NT2/D1 (cell line): ENCODE measurements at regions not wholly inside any gene's neighbourhood (a gene's known extent, or its start where the extent isn't known, plus 50 kb on each side); places are given as distances from the start of the nearest gene placed in this dataset.
"Not testable (repeated sequence)": the region's sequence is repeated elsewhere in the genome, so short reads cannot be mapped to it uniquely, and the experiment has no call there.

Experiments used
- DNase-seq: peaks from one replicate; pipeline ENCODE4 v3.0.0-alpha.2; 2011; ENCODE audit warnings: low read depth, low spot score
- H3K27me3 ChIP-seq: 2 replicates; pipeline ENCODE4 v1.6.0; 2011; ENCODE audit warnings: mild to moderate bottlenecking; ENCODE audit not compliant: insufficient read length, insufficient read depth
- H3K36me3 ChIP-seq: 2 replicates; pipeline ENCODE4 v1.6.1; 2011; ENCODE audit warnings: mild to moderate bottlenecking, low read length, mixed read lengths; ENCODE audit not compliant: insufficient read depth, insufficient read length
- H3K4me1 ChIP-seq: 2 replicates; pipeline ENCODE4 v1.5.1; 2011; ENCODE audit not compliant: insufficient read depth, insufficient read length
- H3K4me3 ChIP-seq: 2 replicates; pipeline ENCODE4 v1.5.1; 2011; ENCODE audit warnings: low read depth; ENCODE audit not compliant: insufficient read length
- H3K9ac ChIP-seq: 2 replicates; pipeline ENCODE4 v1.6.0; 2011; ENCODE audit warnings: low read depth; ENCODE audit not compliant: insufficient read length
- H3K9me3 ChIP-seq: 2 replicates; pipeline ENCODE4 v1.5.1; 2011; ENCODE audit warnings: mild to moderate bottlenecking, low read length; ENCODE audit not compliant: insufficient read depth
- SUZ12 ChIP-seq: IDR thresholded peaks from 2 replicates; pipeline ENCODE4 v1.6.1; 2011; ENCODE audit not compliant: insufficient read length, insufficient read depth; ENCODE audit errors: extremely low read depth
- YY1 ChIP-seq: IDR thresholded peaks from 2 replicates; pipeline ENCODE4 v1.6.1; 2011; ENCODE audit not compliant: insufficient read length, insufficient read depth
- ZNF274 ChIP-seq: IDR thresholded peaks from 2 replicates; pipeline ENCODE4 v1.6.1; 2011; ENCODE audit warnings: mild to moderate bottlenecking, low read depth, low read length

DNA sequence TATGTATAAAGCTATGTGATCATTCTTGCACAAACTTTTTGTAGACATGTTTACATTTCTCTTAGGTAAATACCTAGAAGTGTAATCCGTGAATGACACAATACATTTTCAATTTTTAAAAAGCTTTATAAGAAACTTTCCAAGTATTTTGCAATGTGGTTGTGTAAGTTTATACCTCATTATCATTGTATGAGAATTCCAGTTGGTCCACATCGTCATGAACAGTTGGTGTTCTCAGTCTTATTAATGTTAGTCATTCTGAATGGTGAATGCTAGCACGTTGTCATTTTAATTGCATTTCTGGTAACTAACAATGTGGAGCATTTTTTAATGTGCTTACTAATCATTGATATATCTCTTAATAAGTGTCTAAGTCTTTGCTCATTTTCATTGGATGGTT lies 116.5 kb upstream of the F13A1 start:
- Histone ChIP-seq H3K27me3 (no peaks in the 10 kb centered on the region), H3K36me3 (no peaks in the 10 kb centered on the region), H3K4me3 (no peak overlapping the region), H3K9ac (no peak overlapping the region), H3K4me1 (peaks cover 3% of the 10 kb centered on the region), H3K9me3 (no peaks in the 10 kb centered on the region)
- no peak for DNase-seq
- TF ChIP-seq YY1 (no peak), SUZ12 (no peak)

DNA sequence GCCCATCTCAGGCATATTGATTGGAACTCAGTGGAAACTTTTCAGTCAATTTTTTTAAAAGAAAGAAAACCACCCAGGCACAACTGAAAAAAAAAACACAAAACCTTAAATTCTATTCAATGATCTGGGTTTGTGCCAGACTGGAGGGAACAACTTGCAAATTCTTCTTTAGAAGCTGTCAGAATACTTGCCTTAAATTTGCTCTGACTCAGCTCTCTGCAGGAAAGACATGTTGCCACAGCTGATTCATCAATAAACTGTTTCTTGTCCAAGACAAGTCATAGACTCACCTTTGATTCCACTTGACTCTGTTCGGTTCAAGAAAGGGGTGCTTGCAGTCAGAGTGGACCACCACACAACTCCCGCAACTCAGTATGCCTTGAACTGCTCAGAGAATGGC lies 117.8 kb upstream of the F13A1 start:
- H3K9me3 ChIP-seq: no peaks in the 10 kb centered on the region
- H3K4me1 ChIP-seq: peaks cover 3% of the 10 kb centered on the region
- no peak for DNase-seq
- TF ChIP-seq YY1: no peak
- no peak for TF ChIP-seq SUZ12
- TF ChIP-seq ZNF274: no peak
- no peak overlapping the region for H3K9ac ChIP-seq
- H3K27me3 ChIP-seq: no peaks in the 10 kb centered on the region
- H3K36me3 ChIP-seq: no peaks in the 10 kb centered on the region
- no peak overlapping the region for H3K4me3 ChIP-seq

DNA sequence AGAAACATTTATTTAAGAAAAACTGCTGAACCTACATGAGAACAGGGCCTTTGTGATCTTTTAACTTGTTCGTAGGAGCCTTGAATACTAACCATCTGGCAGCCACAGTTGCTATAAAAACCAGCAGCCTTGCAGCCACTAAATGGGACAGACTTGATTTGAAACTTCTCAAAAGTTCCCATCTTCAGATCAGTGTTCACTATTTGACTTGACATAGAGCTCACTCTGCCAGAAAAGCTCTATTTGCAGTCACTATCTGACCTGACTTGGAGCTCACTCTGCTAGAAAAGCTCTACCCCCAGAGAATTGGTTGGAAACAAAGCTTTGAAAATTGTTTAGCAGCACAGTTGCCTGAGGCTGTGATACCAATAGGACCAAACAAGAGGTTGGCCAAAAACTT lies 119.3 kb upstream of the F13A1 start:
- DNase-seq: no peak
- TF ChIP-seq YY1: no peak
- no peak for TF ChIP-seq ZNF274
- TF ChIP-seq SUZ12: no peak
- no peaks in the 10 kb centered on the region for H3K9me3 ChIP-seq

DNA sequence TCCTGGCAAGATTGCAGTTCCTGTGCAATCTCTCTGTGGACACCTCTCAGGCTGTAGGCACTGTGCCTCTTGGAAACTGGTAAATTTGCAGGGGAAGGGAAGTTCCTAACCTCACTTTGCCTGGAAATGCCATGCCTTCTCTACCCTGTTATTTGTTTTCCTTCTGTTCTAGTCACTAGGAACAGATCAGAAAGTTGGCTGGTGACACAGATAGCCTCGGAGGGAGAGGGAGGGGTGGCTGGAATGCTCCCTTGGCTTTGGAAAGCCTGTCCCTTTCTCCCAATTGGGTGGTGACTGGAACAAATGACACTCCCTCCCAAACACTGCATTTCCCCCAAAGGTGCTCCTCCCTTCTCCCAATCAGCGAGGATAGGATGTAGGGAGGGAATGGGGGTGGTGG lies 131.5 kb upstream of the F13A1 start:
- TF ChIP-seq SUZ12 (no peak), YY1 (no peak), ZNF274 (no peak)
- H3K9ac ChIP-seq: no peak overlapping the region
- DNase-seq: no peak

More for the DNA sequence above, 119.3 kb upstream of the F13A1 start:
- H3K4me3 ChIP-seq: no peak overlapping the region
- no peaks in the 10 kb centered on the region for H3K27me3 ChIP-seq
- H3K36me3 ChIP-seq: no peaks in the 10 kb centered on the region
- peaks cover 3% of the 10 kb centered on the region for H3K4me1 ChIP-seq
- no peak overlapping the region for H3K9ac ChIP-seq

DNA sequence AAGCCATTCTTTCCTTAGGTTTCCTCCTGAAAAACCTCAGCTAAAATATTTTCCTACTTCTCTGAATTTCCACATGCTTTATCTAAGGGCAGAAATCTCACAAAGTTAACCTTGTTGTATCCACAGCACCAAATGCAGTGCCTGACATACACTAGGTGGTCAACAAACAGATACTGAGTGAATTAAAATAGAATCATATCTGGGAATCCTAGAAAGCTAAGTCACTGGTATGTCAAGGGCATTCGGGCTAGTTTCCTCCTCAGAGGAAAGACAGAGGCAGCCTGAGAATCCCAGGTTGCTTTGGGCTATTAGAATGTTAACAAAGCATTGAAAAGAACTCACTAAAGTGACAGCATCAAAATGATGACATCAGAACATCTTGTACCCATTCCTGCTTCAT lies 132.7 kb upstream of the F13A1 start:
- H3K9ac ChIP-seq: no peak overlapping the region
- TF ChIP-seq SUZ12 (no peak), ZNF274 (no peak), YY1 (no peak)
- no peaks in the 10 kb centered on the region for H3K4me1 ChIP-seq
- no peaks in the 10 kb centered on the region for H3K27me3 ChIP-seq
- no peak overlapping the region for H3K4me3 ChIP-seq
- no peaks in the 10 kb centered on the region for H3K36me3 ChIP-seq
- DNase-seq: no peak
- H3K9me3 ChIP-seq: no peaks in the 10 kb centered on the region

More for the DNA sequence above, 131.5 kb upstream of the F13A1 start:
- H3K9me3 ChIP-seq: no peaks in the 10 kb centered on the region
- no peaks in the 10 kb centered on the region for H3K27me3 ChIP-seq
- no peaks in the 10 kb centered on the region for H3K36me3 ChIP-seq
- no peaks in the 10 kb centered on the region for H3K4me1 ChIP-seq
- H3K4me3 ChIP-seq: no peak overlapping the region

DNA sequence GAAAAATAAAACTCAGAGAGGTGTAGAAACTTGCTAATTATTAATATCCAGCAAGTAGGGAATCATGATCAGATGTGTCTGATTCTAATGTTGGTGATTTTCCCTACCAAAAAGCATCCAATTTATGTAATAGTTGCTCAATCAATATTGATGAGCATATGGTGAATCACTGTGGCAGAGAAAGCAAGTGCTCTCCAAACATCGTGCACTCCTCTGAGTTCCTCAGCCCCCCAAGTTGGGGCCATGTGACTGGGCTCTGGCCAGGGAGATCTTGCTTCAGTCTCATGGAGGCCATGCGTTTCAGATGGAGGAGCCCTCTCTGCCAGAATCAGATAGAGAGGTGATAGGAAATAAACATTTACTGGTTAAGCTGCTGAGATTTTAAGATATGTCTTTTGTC lies 133.2 kb upstream of the LY86 start:
- TF ChIP-seq YY1 (no peak), SUZ12 (no peak), ZNF274 (no peak)
- Histone ChIP-seq H3K27me3 (no peaks in the 10 kb centered on the region), H3K4me1 (no peaks in the 10 kb centered on the region), H3K4me3 (no peak overlapping the region), H3K9ac (no peak overlapping the region), H3K9me3 (no peaks in the 10 kb centered on the region), H3K36me3 (no peaks in the 10 kb centered on the region)
- DNase-seq: no peak

DNA sequence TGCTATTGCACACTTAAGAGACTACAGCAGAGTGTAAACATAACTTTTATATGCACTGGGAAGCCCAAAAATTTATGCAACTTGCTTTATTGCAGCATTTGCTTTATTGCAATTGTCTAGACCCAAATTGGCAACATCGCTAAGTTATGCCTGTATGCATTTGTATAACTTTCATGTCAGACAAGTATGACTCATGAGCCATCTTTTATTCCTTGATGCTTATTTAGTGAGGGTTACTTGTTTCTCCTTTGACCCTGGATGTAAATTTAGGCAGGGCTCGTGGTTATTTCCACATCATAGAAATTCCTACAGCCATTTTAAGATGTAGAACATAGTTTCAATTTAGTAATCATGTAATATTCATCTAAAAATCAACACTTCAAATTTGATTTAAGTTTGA lies 130.3 kb upstream of the LY86 start:
- Histone ChIP-seq H3K9ac (no peak overlapping the region), H3K27me3 (no peaks in the 10 kb centered on the region), H3K4me3 (no peak overlapping the region), H3K4me1 (no peaks in the 10 kb centered on the region), H3K9me3 (no peaks in the 10 kb centered on the region), H3K36me3 (no peaks in the 10 kb centered on the region)
- no peak for DNase-seq
- TF ChIP-seq YY1 (no peak), SUZ12 (no peak), ZNF274 (no peak)

DNA sequence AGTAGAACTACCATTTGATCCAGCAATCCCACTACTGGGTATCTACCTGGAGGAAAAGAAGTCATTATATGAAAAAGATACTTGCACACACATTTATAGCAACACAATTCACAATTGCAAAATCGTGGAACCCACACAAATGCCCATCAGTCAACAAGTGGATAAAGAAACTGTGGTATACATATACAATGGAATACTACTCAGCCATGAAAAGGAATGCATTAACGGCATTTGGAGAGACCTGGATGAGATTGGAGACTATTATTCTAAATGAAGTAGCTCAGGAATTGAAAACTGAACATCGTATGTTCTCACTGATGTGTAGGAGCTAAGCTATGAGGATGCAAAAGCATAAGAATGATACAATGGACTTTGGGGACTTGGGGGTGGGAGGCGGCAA lies 128.6 kb upstream of the LY86 start:
- not testable (repeated sequence) for H3K36me3 ChIP-seq, H3K4me1 ChIP-seq, H3K9me3 ChIP-seq, H3K27me3 ChIP-seq, H3K4me3 ChIP-seq, H3K9ac ChIP-seq, DNase-seq
